AG04450 (cell line): ENCODE measurements at regions not wholly inside any gene's neighbourhood (a gene's known extent, or its start where the extent isn't known, plus 50 kb on each side); places are given as distances from the start of the nearest gene placed in this dataset. TPM values are rescaled to one million over a fixed set of nuclear protein-coding genes. Genes with fewer than 3 reads are reported as not detected.
A peak's percentile ranks its signal among the peaks of the same experiment; 100 is the strongest.

Source experiments
- CTCF ChIA-PET: fragments of 300-600, 350-600 bp; formaldehyde crosslinking; extraction: SDS; loops from one replicate; lab custom pipeline; 2022; ENCODE audit warnings: antibody characterized with exemption, inconsistent platforms; lab: Charles Lee
- POLR2A ChIA-PET: fragments of 350-600 bp; formaldehyde crosslinking; extraction: SDS; loops from one replicate; lab custom pipeline; 2021; ENCODE audit warnings: antibody characterized with exemption, inconsistent platforms; lab: Yijun Ruan, JAX
- DNase-seq: peaks from one replicate; pipeline ENCODE4 v3.0.0-alpha.2; 2011; ENCODE audit warnings: low read depth, low spot score
- H3K27ac ChIP-seq: one replicate; pipeline ENCODE4 v1.5.1; 2012; ENCODE audit warnings: low read depth, low read length, control low read depth
- H3K27me3 ChIP-seq: one replicate; pipeline ENCODE4 v1.6.0; 2012; ENCODE audit warnings: low read length; ENCODE audit not compliant: control insufficient read depth, insufficient read depth
- H3K4me3 ChIP-seq: 2 replicates; pipeline ENCODE4 v1.5.1; 2011; ENCODE audit warnings: mild to moderate bottlenecking, low read depth, low read length, control low read depth
- H3K9me3 ChIP-seq: 2 replicates; pipeline ENCODE4 v1.5.1; 2012; ENCODE audit warnings: low read length; ENCODE audit not compliant: control insufficient read depth, insufficient read depth
- CTCF ChIP-seq: IDR thresholded peaks from 2 replicates; pipeline ENCODE4 v1.5.1; 2011; ENCODE audit warnings: low read depth, low read length, control low read depth, inconsistent platforms
- small RNA-seq: library from RNA; depleted of rRNA; stranded (forward); fragments of <200 nt; gene quantifications from one replicate; pipeline ENCODE3, GENCODE V24; 2012; ENCODE audit warnings: low read depth; ENCODE audit not compliant: insufficient read length

GRCh38 chr5:129399069-129399468 is 61.0 kb upstream of the ADAMTS19 start:
- no peak for TF ChIP-seq CTCF
- DNase-seq: no peak
- POLR2A ChIA-PET: no interaction called here
- Histone ChIP-seq H3K4me3 (no peak overlapping the region), H3K9me3 (no peaks in the 10 kb centered on the region), H3K27ac (no peak overlapping the region), H3K27me3 (no peaks in the 10 kb centered on the region)
- CTCF ChIA-PET: no interaction called here

- DNase-seq: no peak
- Histone ChIP-seq H3K4me3 (no peak overlapping the region), H3K27me3 (no peaks in the 10 kb centered on the region), H3K27ac (no peak overlapping the region), H3K9me3 (no peaks in the 10 kb centered on the region)
- CTCF ChIA-PET: interaction anchor here (1.0 to 2.3 kb wide), 6 partner anchors 13 to 371 kb away, joined by 3 to 15 read pairs (median 4); no protein-coding TSS in a partner anchor
- POLR2A ChIA-PET: no interaction called here
- TF ChIP-seq CTCF: peak; percentile 26
These were observed 59.6 kb upstream of the ADAMTS19 start for GRCh38 chr5:129400395-129400983.

GRCh38 chr5:129405222-129405621 is 54.9 kb upstream of the ADAMTS19 start:
- DNase-seq: no peak
- CTCF ChIA-PET: no interaction called here
- TF ChIP-seq CTCF: no peak

GRCh38 chr5:129406440-129406839 is 53.7 kb upstream of the ADAMTS19 start:
- ChIA-PET POLR2A (no interaction called here), CTCF (no interaction called here)
- H3K9me3 ChIP-seq: no peaks in the 10 kb centered on the region
- no peaks in the 10 kb centered on the region for H3K27me3 ChIP-seq
- no peak for TF ChIP-seq CTCF
- H3K4me3 ChIP-seq: no peak overlapping the region
- no peak for DNase-seq
- H3K27ac ChIP-seq: no peak overlapping the region

More at GRCh38 chr5:129405222-129405621, 54.9 kb upstream of the ADAMTS19 start:
- Histone ChIP-seq H3K27me3 (no peaks in the 10 kb centered on the region), H3K4me3 (no peak overlapping the region), H3K9me3 (no peaks in the 10 kb centered on the region), H3K27ac (no peak overlapping the region)
- POLR2A ChIA-PET: no interaction called here

Small RNA genes in the stretch of these regions (small RNA-seq; reads per million reads assigned to genes)
- gene MIR4460: not detected
